GM13976 (cell line): ENCODE measurements at regions not wholly inside any gene's neighbourhood (a gene's known extent, or its start where the extent isn't known, plus 50 kb on each side); places are given as distances from the start of the nearest gene placed in this dataset.

Experiments
- DNase-seq: peaks from one replicate; pipeline ENCODE4 v3.0.0; 2012; ENCODE audit warnings: low spot score
- in situ Hi-C: fragments of 300-500 bp; cut with MboI; formaldehyde crosslinking; loops from one replicate; pipeline ENCODE4 v1.12.0; 2022; ENCODE audit warnings: low sequenced_read_pairs, mixed read lengths, inconsistent platforms; ENCODE audit not compliant: unreplicated experiment
- TF ChIP-seq, protein P1 (sequence below): IDR thresholded peaks from 2 replicates; pipeline ENCODE4 v1.5.1; 2012; ENCODE audit warnings: borderline replicate concordance, mild to moderate bottlenecking; ENCODE audit not compliant: insufficient read depth; ENCODE audit errors: extremely low read depth, missing control alignments, control extremely low read depth

DNA sequence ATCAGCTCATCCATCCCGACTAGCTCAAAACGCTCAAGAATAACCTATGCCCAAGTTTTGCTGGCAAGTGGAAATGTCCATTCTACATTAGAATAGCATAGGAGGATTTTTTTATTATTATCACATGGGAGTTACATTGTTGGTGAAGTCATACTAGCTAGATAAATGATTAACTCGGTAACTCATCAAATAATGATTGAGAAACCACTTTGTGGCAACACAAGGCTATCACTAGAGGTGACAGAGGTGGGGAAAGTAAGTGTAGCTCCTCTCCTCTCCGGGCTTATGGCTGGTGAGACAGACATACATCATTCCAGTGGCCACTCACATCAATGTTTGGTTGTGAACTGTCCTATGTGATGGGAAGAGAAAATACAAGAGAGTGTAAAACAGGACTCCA lies 161.6 kb downstream of the ZIC5 start:
- no peak for DNase-seq
- in situ Hi-C loops = no loop called here
- TF ChIP-seq, protein P1, sequence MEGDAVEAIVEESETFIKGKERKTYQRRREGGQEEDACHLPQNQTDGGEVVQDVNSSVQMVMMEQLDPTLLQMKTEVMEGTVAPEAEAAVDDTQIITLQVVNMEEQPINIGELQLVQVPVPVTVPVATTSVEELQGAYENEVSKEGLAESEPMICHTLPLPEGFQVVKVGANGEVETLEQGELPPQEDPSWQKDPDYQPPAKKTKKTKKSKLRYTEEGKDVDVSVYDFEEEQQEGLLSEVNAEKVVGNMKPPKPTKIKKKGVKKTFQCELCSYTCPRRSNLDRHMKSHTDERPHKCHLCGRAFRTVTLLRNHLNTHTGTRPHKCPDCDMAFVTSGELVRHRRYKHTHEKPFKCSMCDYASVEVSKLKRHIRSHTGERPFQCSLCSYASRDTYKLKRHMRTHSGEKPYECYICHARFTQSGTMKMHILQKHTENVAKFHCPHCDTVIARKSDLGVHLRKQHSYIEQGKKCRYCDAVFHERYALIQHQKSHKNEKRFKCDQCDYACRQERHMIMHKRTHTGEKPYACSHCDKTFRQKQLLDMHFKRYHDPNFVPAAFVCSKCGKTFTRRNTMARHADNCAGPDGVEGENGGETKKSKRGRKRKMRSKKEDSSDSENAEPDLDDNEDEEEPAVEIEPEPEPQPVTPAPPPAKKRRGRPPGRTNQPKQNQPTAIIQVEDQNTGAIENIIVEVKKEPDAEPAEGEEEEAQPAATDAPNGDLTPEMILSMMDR = no peak

GRCh38 chr13:99809496-99809895 lies 162.1 kb downstream of the ZIC5 start:
- in situ Hi-C loops = no loop called here
- TF ChIP-seq, protein P1 = no peak
- DNase-seq = no peak

DNA sequence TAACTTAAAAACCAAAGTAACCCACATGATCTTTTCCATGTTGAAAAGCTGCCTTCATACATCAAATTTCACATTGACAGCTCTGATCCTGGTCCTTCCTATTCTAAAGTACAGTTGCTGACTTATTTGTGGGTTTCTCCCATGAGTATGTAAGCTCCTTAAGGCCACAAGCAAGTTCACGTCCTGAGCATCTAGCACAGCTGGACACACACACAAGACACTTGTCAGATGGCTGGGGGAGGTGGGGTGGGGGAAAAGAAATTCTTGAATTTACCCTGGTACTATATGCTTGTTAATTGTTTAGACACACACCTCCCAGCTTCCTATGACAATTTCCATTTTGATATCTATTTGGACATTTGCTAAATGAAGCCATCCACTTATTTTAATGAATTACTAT lies 162.8 kb downstream of the ZIC5 start:
- TF ChIP-seq, protein P1 = no peak
- DNase-seq = no peak
- in situ Hi-C loops = no loop called here

- DNase-seq = no peak
- in situ Hi-C loops = no loop called here
- TF ChIP-seq, protein P1 = no peak
Measured at GRCh38 chr13:99806671-99807070, 164.9 kb downstream of the ZIC5 start.

DNA sequence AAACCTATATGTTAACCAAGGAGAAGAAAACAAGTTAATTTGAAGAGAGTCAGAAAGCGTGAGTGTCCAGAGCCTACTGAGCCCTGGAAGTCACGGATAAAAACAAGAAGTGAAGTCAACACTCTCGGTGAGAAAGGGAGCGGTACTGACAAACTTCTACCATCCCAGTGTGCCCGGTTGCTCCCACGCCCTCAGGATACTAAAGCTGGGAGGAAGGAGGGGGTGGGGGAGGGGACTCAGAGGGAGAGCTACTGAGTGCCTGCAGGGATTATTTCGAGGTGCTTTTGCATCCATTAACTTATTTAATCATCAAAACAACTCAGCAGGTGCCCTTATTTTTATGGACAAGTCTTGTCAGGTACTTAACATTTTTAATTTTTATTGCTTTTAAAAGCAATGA lies 166.2 kb downstream of the ZIC5 start:
- DNase-seq = no peak
- in situ Hi-C loops = no loop called here
- TF ChIP-seq, protein P1 = no peak

- TF ChIP-seq, protein P1 = no peak
- in situ Hi-C loops = no loop called here
Measured at GRCh38 chr13:99803141-99803540, 168.4 kb downstream of the ZIC5 start.

DNA sequence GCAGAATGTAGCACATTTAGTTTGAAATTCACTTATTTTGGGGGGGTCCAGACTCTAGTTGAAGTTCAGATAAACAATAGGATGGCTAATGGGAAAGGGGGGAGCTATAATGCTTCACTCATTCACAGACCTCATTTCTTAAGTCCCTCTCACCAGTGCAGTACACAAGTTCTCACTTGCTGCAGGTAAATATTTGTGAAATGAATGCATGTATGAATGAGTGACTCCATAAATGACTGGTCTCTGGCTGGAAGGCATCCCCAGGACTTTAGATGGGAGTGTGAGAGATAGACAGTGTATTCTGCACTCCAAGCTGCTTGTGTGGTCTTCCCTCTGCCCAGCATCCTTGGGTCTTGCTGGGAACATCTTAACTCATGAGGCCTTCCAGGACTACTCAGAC lies 169.2 kb downstream of the ZIC5 start:
- DNase-seq = no peak
- in situ Hi-C loops = no loop called here
- TF ChIP-seq, protein P1 = no peak

More at GRCh38 chr13:99803141-99803540, 168.4 kb downstream of the ZIC5 start:
- DNase-seq = no peak
